Right lobe of liver (tissue), 6 donors: ENCODE measurements at regions not wholly inside any gene's neighbourhood (a gene's known extent, or its start where the extent isn't known, plus 50 kb on each side); places are given as distances from the start of the nearest gene placed in this dataset.

Experiments used
- ATAC-seq, 4 donors: fragments of 200-7000 bp; cut with Tn5 transposase; one replicate each; pipeline ENCODE4 v1.9.1; 2020; ENCODE audit warnings: mild to moderate bottlenecking in 4 of 4, moderate library complexity in 4 of 4
- DNase-seq, 3 donors: peaks; one replicate each; pipeline ENCODE4 v3.0.0-alpha.2; 2020
- H3K27ac ChIP-seq, 3 donors: fragments of 200-600 bp; one replicate each; pipeline ENCODE4 v1.8.0; 2022
- H3K27me3 ChIP-seq, 2 donors: fragments of 200-600 bp; one replicate each; pipeline ENCODE4 v1.8.0; 2022
- H3K36me3 ChIP-seq, 4 donors: fragments of 200-600 bp; sonication (generic) in 1 of 4; one replicate each; pipeline versions ENCODE4 v1.5.1 to v1.8.0; 2017 to 2022; ENCODE audit warnings: control low read depth in 1 of 4
- H3K4me1 ChIP-seq, 4 donors: fragments of 200-600 bp; sonication (generic) in 1 of 4; one replicate each; pipeline versions ENCODE4 v1.5.1 to v1.8.0; 2017 to 2022; ENCODE audit warnings: control low read depth in 1 of 4
- H3K4me3 ChIP-seq, 3 donors: fragments of 200-600 bp; one replicate each; pipeline ENCODE4 v1.8.0; 2022
- H3K9me3 ChIP-seq, 4 donors: fragments of 200-600 bp; sonication (generic) in 1 of 4; one replicate each; pipeline versions ENCODE4 v1.5.1 to v1.8.0; 2017 to 2022; ENCODE audit warnings: control low read depth in 1 of 4
- POLR2A ChIP-seq: fragments of 450-650 bp; IDR thresholded peaks from one replicate; pipeline ENCODE4 v1.6.1; 2017; ENCODE audit warnings: antibody characterized with exemption, mild to moderate bottlenecking
- WGBS: methylation state at CpG from one replicate; pipeline ENCODE4 v1.1.6; 2018; ENCODE audit warnings: low coverage, low lambda C conversion rate; ENCODE audit not compliant: insufficient coverage; ENCODE audit errors: missing lambda C conversion rate; 5-methylcytosine and 5-hydroxymethylcytosine counted together
- intact Hi-C, 2 donors: fragments of 100-400 bp; cut with DNase I; formaldehyde crosslinking; loops; one replicate each; pipeline versions ENCODE4 v1.11.2 to v1.14.1; 2022
- TF ChIP-seq, protein P1 (sequence below), 4 donors: fragments of 200-600 bp in 3 of 4; fragments of 450-650 bp in 1 of 4; IDR thresholded peaks; one replicate each; pipeline versions ENCODE4 v1.5.1 to v1.8.0; 2016 to 2022; ENCODE audit warnings: antibody characterized with exemption in 4 of 4, mild to moderate bottlenecking in 2 of 4
- donor health status: DM: no; HTN: yes; CAD: no.
- donor health status: DM: no; HTN: no; CAD: no.
- donor health status: DM: no; HTN: no; CAD: no.
- donor health status: DM: no; HTN: yes; CAD: no.
- donor health status: DM: no; HTN: yes; CAD: no.

DNA sequence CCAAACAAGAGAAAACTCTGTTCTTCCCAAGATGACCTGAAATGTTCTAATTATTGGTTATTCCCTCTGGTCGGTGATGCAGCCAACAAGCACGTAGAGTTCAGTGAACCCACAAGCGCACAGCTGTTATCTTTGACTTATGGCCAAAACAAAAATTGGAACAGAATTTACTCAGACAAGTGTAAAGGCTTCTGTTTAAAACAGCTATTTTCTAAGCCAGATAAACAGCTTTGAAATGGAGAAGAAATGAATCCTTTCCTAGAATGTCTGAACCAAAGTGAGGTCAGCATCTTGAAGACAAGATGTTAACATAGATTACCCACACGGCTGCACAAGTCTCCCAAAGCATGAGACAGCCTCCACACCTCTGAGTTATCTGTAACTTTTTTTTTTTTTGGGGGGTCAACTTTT lies 669.2 kb downstream of the DIAPH3 start:
- intact Hi-C loops, result no loop called here
- DNase-seq (no peak), ATAC-seq (peak in 2 of 4 donors; percentile 10 to 58)
- Histone ChIP-seq H3K27ac (no peak overlapping the region), H3K36me3 (no peaks in the 10 kb centered on the region), H3K27me3 (no peaks in the 10 kb centered on the region), H3K9me3 (no peaks in the 10 kb centered on the region), H3K4me1 (no peaks in the 10 kb centered on the region), H3K4me3 (no peak overlapping the region)
- 21% methylated on average over 4 of the region's 4 CpGs for WGBS
- TF ChIP-seq, protein P1, sequence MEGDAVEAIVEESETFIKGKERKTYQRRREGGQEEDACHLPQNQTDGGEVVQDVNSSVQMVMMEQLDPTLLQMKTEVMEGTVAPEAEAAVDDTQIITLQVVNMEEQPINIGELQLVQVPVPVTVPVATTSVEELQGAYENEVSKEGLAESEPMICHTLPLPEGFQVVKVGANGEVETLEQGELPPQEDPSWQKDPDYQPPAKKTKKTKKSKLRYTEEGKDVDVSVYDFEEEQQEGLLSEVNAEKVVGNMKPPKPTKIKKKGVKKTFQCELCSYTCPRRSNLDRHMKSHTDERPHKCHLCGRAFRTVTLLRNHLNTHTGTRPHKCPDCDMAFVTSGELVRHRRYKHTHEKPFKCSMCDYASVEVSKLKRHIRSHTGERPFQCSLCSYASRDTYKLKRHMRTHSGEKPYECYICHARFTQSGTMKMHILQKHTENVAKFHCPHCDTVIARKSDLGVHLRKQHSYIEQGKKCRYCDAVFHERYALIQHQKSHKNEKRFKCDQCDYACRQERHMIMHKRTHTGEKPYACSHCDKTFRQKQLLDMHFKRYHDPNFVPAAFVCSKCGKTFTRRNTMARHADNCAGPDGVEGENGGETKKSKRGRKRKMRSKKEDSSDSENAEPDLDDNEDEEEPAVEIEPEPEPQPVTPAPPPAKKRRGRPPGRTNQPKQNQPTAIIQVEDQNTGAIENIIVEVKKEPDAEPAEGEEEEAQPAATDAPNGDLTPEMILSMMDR (IDR thresholded peaks at IDR 0.05), result no peak
- TF ChIP-seq POLR2A, result no peak

DNA sequence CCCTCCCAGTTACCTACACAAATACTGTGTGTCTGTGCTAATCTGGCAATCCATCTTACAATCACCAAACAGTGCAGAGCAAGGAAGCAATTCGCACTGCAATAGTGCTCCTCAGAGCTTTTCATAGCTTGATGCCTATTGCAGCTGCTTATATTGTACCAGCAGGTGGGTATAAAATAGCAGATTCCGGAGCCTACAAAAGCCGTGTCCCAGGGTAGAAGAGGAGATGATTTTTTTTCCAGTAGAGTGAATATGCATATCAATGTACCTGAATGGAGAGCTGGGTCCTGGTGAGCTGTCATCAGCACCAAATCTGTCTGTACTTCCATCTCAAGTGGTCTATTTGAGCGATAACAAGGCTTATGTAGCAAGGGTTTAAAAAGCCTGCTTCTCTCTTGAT lies 668.4 kb downstream of the DIAPH3 start:
- no peak overlapping the region for H3K4me3 ChIP-seq
- no peaks in the 10 kb centered on the region for H3K27me3 ChIP-seq
- ATAC-seq (no peak), DNase-seq (no peak)
- no peaks in the 10 kb centered on the region for H3K36me3 ChIP-seq
- WGBS, result 65% methylated on average over 4 of the region's 4 CpGs
- no peaks in the 10 kb centered on the region for H3K9me3 ChIP-seq
- H3K27ac ChIP-seq, result no peak overlapping the region
- H3K4me1 ChIP-seq, result no peaks in the 10 kb centered on the region
- TF ChIP-seq POLR2A, result no peak
- intact Hi-C loops, result no loop called here

DNA sequence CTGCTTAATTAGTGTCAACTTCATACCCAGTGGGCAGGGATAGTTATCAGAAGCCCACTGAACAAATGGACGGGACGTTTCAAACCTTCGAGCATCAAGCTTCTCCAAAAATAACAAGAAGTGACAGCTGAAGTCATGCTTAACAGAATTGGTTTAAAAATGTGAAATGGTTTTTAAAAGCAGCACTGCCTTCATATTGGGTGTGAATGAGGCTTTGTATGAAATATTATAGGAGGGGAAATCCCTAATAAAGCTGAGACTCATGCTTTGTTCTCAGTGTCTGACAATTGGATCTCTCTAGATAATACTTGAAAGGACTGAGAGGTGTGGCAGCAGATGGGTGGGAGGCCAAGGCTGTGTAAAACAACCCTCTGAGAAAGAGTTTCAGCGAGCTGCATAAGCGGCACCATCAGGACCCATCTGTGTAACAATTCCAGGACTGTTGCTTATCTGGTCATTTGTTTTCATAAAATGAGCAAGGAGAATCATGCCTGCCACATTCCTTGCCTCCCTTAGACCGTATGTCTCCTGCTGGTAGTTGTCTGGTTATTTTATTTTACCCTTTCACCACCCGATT lies 667.7 kb downstream of the DIAPH3 start:
- no peak for ATAC-seq
- H3K4me3 ChIP-seq, result no peak overlapping the region
- TF ChIP-seq, protein P1 (IDR thresholded peaks at IDR 0.05), result no peak
- no peak for TF ChIP-seq POLR2A
- no peaks in the 10 kb centered on the region for H3K4me1 ChIP-seq
- intact Hi-C loops, result no loop called here
- H3K27me3 ChIP-seq, result no peaks in the 10 kb centered on the region
- H3K27ac ChIP-seq, result no peak overlapping the region
- 54% methylated on average over 4 of the region's 7 CpGs for WGBS
- no peaks in the 10 kb centered on the region for H3K9me3 ChIP-seq
- H3K36me3 ChIP-seq, result no peaks in the 10 kb centered on the region
- DNase-seq, result no peak

DNA sequence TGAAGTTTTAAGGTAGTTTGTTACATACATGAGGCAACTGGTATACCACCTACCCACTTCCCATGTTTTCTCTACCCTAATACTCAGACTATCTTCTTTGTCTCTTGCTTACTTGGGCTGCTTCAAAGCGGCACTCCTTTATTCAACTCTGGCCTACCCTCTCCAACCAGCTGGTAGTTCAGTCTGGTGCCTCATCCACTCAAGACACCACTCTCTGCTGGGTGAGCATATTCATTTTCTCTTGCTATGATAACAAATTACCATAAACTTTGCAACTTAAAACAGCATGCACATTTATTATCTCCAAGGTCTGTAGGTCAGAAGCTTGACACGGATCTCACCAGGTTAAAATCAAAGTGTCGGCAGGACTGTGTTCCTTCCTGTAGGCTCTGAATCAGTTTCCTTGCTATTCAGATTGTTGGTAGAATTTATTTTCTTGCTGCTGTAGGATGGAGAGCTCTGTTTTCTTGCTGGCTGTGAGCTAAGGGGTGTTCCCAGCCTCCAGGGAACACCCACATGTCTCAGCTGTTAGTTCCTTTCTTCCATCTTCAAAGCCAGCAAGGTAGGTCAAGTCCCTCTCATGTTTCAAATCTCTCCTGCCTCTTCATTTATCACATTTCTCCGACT lies 666.0 kb downstream of the DIAPH3 start:
- Histone ChIP-seq H3K27ac (no peak overlapping the region), H3K27me3 (no peaks in the 10 kb centered on the region), H3K4me1 (no peaks in the 10 kb centered on the region), H3K4me3 (no peak overlapping the region), H3K9me3 (no peaks in the 10 kb centered on the region), H3K36me3 (no peaks in the 10 kb centered on the region)
- WGBS, result 64% methylated on average over 4 of the region's 4 CpGs
- intact Hi-C loops, result no loop called here
- DNase-seq (no peak), ATAC-seq (peak in 3 of 4 donors; percentile 21 to 62 (median 50))
- TF ChIP-seq, protein P1 (IDR thresholded peaks at IDR 0.05), result no peak
- no peak for TF ChIP-seq POLR2A

DNA sequence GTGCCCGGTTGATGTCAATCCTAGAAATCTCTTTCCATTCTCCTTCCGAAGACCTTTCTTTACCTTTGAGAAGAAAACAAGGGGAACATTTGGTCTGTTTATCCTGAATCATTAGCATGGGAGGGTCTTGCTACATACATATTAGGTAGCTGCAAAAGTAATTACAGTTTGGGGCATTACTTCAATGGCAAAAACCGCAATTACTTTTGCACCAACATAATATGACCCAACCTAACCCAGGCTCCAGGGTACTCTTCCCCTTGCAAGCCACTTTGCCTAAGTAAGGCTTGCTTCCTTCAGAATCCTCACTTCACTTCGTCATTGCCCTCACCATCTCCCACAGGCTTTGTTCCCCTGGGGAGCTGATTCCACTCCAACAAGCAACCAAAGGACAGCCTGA lies 662.7 kb downstream of the DIAPH3 start:
- 59% methylated on average over 3 of the region's 4 CpGs for WGBS
- Histone ChIP-seq H3K27me3 (no peaks in the 10 kb centered on the region), H3K9me3 (no peaks in the 10 kb centered on the region), H3K27ac (no peak overlapping the region), H3K4me1 (no peaks in the 10 kb centered on the region), H3K36me3 (no peaks in the 10 kb centered on the region), H3K4me3 (no peak overlapping the region)
- no peak for TF ChIP-seq POLR2A
- TF ChIP-seq, protein P1 (IDR thresholded peaks at IDR 0.05), result no peak
- intact Hi-C loops, result no loop called here
- ATAC-seq (no peak), DNase-seq (no peak)
